Esophagus squamous epithelium (tissue), 4 donors: ENCODE measurements at regions not wholly inside any gene's neighbourhood (a gene's known extent, or its start where the extent isn't known, plus 50 kb on each side); places are given as distances from the start of the nearest gene placed in this dataset.

Experiments
- POLR2A ChIP-seq, 4 donors: fragments of 450-650 bp; IDR thresholded peaks; one replicate each; pipeline ENCODE4 v1.6.1; 2017; ENCODE audit warnings: antibody characterized with exemption in 4 of 4, mild to moderate bottlenecking in 4 of 4, moderate library complexity in 3 of 4
- TF ChIP-seq, protein P1 (sequence below), 6 experiments: fragments of 450-650 bp in 4 of 6; fragments of 200-600 bp in 2 of 6; sonication (generic) in 2 of 6; IDR thresholded peaks; one replicate each; pipeline ENCODE4 v1.5.1; 2016 to 2019; ENCODE audit warnings: antibody characterized with exemption in 6 of 6, mild to moderate bottlenecking in 4 of 6, moderate library complexity in 4 of 6

DNA sequence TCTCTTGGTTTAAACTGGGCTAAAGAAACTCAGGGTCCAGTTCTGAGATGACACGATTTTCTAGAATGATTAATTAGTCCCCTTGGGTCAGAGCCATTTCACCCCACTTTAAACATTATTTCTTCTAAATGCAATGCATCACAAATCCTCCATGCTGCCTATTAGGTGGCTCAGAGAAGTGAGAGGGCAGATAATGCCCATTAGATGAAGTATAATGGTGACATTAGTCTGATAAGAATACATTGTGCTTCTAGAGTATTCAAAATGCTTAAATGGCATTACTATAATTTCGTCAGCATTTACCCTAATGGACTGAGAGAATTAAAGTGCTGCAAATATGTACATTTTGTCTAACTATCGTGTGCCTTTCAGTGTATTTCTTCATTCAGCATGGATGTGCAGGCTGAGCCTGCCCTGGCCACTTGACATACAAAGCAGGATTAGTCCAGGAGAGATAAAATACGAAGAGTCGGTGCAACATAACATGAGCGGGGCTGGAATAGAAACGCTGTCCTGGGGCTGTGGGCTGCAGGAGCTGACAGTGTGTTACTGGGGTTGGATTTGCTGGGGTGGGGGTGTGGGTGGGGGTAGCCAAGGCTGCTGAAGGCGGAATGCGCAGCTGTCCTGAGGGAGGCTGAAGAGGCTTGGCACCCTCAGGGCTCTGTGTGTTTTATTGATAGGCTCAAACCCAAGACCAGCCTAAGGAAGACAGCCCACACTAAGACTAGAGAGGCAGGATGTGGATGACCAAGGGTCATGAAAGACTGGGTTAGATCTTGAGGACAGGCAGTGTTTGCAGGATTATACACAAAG is 52.8 kb upstream of the KLF6 start:
- TF ChIP-seq, protein P1, sequence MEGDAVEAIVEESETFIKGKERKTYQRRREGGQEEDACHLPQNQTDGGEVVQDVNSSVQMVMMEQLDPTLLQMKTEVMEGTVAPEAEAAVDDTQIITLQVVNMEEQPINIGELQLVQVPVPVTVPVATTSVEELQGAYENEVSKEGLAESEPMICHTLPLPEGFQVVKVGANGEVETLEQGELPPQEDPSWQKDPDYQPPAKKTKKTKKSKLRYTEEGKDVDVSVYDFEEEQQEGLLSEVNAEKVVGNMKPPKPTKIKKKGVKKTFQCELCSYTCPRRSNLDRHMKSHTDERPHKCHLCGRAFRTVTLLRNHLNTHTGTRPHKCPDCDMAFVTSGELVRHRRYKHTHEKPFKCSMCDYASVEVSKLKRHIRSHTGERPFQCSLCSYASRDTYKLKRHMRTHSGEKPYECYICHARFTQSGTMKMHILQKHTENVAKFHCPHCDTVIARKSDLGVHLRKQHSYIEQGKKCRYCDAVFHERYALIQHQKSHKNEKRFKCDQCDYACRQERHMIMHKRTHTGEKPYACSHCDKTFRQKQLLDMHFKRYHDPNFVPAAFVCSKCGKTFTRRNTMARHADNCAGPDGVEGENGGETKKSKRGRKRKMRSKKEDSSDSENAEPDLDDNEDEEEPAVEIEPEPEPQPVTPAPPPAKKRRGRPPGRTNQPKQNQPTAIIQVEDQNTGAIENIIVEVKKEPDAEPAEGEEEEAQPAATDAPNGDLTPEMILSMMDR (IDR thresholded peaks at IDR 0.05): no peak
- no peak for TF ChIP-seq POLR2A (IDR thresholded peaks at IDR 0.05)
